HepG2 (cell line): ENCODE measurements at regions not wholly inside any gene's neighbourhood (a gene's known extent, or its start where the extent isn't known, plus 50 kb on each side); places are given as distances from the start of the nearest gene placed in this dataset.

Experiments used
- ATAC-seq: fragments of 200-7000 bp; cut with Tn5 transposase; 3 replicates; pipeline ENCODE4 v1.9.1; 2020; ENCODE audit warnings: mild to moderate bottlenecking, moderate library complexity
- BruUV-seq: library from RNA; stranded (reverse); fragments of 400-500 nt; replicated peaks from 2 replicates; lab custom pipeline; 2021; lab: Mats Ljungman, UMichigan
- CTCF ChIA-PET: fragments of 300-600 bp; formaldehyde crosslinking; extraction: SDS; loops from one replicate; lab custom pipeline; 2021; ENCODE audit warnings: low total read pairs, inconsistent platforms, low intra/inter-chr PET ratio; lab: Yijun Ruan, JAX
- POLR2A ChIA-PET: fragments of 350-600 bp; sonication (Branson Sonifier 250); formaldehyde crosslinking; loops from one replicate; lab custom pipeline; 2020; ENCODE audit warnings: antibody characterized with exemption, inconsistent platforms; lab: Yijun Ruan, JAX
- DNase-seq: peaks from one replicate; pipeline ENCODE4 v3.0.0-alpha.2; 2015; ENCODE audit warnings: low spot score
- FAIRE-seq: peaks from 3 replicates; lab custom pipeline; 2011; peaks lifted over from hg19 to GRCh38; lab: Jason Lieb, UNC
- H2AFZ ChIP-seq: one replicate; pipeline ENCODE4 v1.6.1; 2011; ENCODE audit warnings: low read length, inconsistent platforms
- H3K27ac ChIP-seq: fragments of 300-600 bp; 3 replicates; pipeline ENCODE4 v1.8.0; 2011; ENCODE audit warnings: mixed run types, mild to moderate bottlenecking, mixed read lengths, low read length, inconsistent platforms; ENCODE audit not compliant: insufficient read depth; ENCODE audit errors: extremely low read length
- H3K27me3 ChIP-seq, 2 experiments: fragments of 200-600 bp in 1 of 2; 2 replicates in 1 of 2; 3 replicates in 1 of 2; pipeline versions ENCODE4 v1.6.0 to v1.8.0; 2011; ENCODE audit warnings: low read length in 2 of 2, mild to moderate bottlenecking in 2 of 2, moderate library complexity in 2 of 2, inconsistent platforms in 1 of 2; ENCODE audit not compliant: insufficient read depth in 2 of 2, control insufficient read depth in 1 of 2
- H3K36me3 ChIP-seq, 2 experiments: fragments of 200-600 bp in 1 of 2; replicated peaks in 1 of 2; 2 replicates in 1 of 2; 3 replicates in 1 of 2; pipeline versions ENCODE4 v1.5.1 to v1.8.0; 2011; ENCODE audit warnings: low read length in 2 of 2, inconsistent platforms in 1 of 2; ENCODE audit not compliant: insufficient read depth in 2 of 2, control insufficient read depth in 1 of 2
- H3K4me1 ChIP-seq: 2 replicates; pipeline ENCODE4 v1.5.1; 2012; ENCODE audit warnings: low read length, inconsistent platforms; ENCODE audit not compliant: insufficient read depth
- H3K4me2 ChIP-seq: 2 replicates; pipeline ENCODE4 v1.6.0; 2011; ENCODE audit warnings: low read depth, low read length, inconsistent platforms
- H3K4me3 ChIP-seq, 3 experiments: fragments of 200-600 bp in 1 of 3; sonication (generic), shearing (Covaris generic) in 1 of 3; replicated peaks in 1 of 3; 2 replicates each; pipeline ENCODE4 v1.5.1; 2011 to 2016; ENCODE audit warnings: low read length in 3 of 3, inconsistent platforms in 2 of 3, low read depth in 2 of 3, mild to moderate bottlenecking in 2 of 3, control low read depth in 1 of 3, mixed read lengths in 1 of 3; ENCODE audit not compliant: insufficient read depth in 1 of 3
- H3K79me2 ChIP-seq: one replicate; pipeline ENCODE4 v1.6.1; 2011; ENCODE audit warnings: low read length, inconsistent platforms; ENCODE audit not compliant: insufficient read depth
- H3K9ac ChIP-seq: 2 replicates; pipeline ENCODE4 v1.6.0; 2011; ENCODE audit warnings: mild to moderate bottlenecking, low read depth, low read length, inconsistent platforms; ENCODE audit not compliant: insufficient read depth
- H3K9me3 ChIP-seq: 2 replicates; pipeline ENCODE4 v1.5.1; 2012; ENCODE audit warnings: mild to moderate bottlenecking, low read length
- H4K20me1 ChIP-seq: 2 replicates; pipeline ENCODE4 v1.6.0; 2011; ENCODE audit warnings: inconsistent platforms, mild to moderate bottlenecking, low read length, moderate library complexity; ENCODE audit not compliant: insufficient read depth
- CHD4 ChIP-seq: fragments of 200-600 bp; sonication (generic); IDR thresholded peaks from 2 replicates; pipeline ENCODE4 v1.7.0; 2017; ENCODE audit warnings: mild to moderate bottlenecking, low read length, borderline replicate concordance
- DR1 ChIP-seq: sonication (generic); formaldehyde crosslinking; IDR thresholded peaks from 2 replicates; pipeline ENCODE4 v1.8.0; 2021; ENCODE audit warnings: mild to moderate bottlenecking, missing genetic modification reagents, inconsistent platforms
- ERF ChIP-seq: IDR thresholded peaks from 2 replicates; pipeline ENCODE4 v1.6.1; 2018; ENCODE audit warnings: missing biosample characterization, missing genetic modification reagents
- HES4 ChIP-seq: sonication (generic); formaldehyde crosslinking; IDR thresholded peaks from 2 replicates; pipeline ENCODE4 v1.9.0; 2021; ENCODE audit warnings: mild to moderate bottlenecking, missing genetic modification reagents, borderline replicate concordance
- KAT7 ChIP-seq: IDR thresholded peaks from 2 replicates; pipeline ENCODE4 v1.6.1; 2018; ENCODE audit warnings: borderline replicate concordance, missing compliant biosample characterization
- RFX5 ChIP-seq: IDR thresholded peaks from 2 replicates; pipeline ENCODE4 v1.6.1; 2011; ENCODE audit warnings: low read depth, low read length, improper control_type of control experiment
- STAT5B ChIP-seq: sonication (generic); formaldehyde crosslinking; IDR thresholded peaks from 2 replicates; pipeline ENCODE4 v1.4.0; 2020; ENCODE audit warnings: missing genetic modification reagents
- ZGPAT ChIP-seq: IDR thresholded peaks from 2 replicates; pipeline ENCODE4 v1.6.1; 2016; ENCODE audit warnings: mild to moderate bottlenecking
- ZNF3 ChIP-seq: IDR thresholded peaks from 2 replicates; pipeline ENCODE4 v1.7.0; 2017; ENCODE audit warnings: inconsistent platforms
- ZNF562 ChIP-seq: sonication (generic); formaldehyde crosslinking; IDR thresholded peaks from 2 replicates; pipeline ENCODE4 v1.8.0; 2022; ENCODE audit warnings: missing genetic modification reagents, borderline replicate concordance
- ZNF776 ChIP-seq: sonication (generic); formaldehyde crosslinking; IDR thresholded peaks from 2 replicates; pipeline ENCODE4 v1.4.0; 2020; ENCODE audit warnings: mild to moderate bottlenecking, missing genetic modification reagents
- ZSCAN12 ChIP-seq: sonication (generic); formaldehyde crosslinking; IDR thresholded peaks from 2 replicates; pipeline ENCODE4 v1.9.0; 2021; ENCODE audit warnings: mild to moderate bottlenecking, missing genetic modification reagents
- WGBS: methylation state at CpG from one replicate; pipeline ENCODE4 v1.1.6; 2017; ENCODE audit warnings: low lambda C conversion rate; 5-methylcytosine and 5-hydroxymethylcytosine counted together
- in situ Hi-C: cut with HindIII; loops from 2 replicates; pipeline ENCODE4 v1.10.0; 2017; ENCODE audit warnings: low pct_unique_long_range_greater_than_20kb; ENCODE audit not compliant: extremely low pct_ligation_motif_present
- intact Hi-C: fragments of 100-400 bp; cut with micrococcal nuclease; formaldehyde crosslinking; loops from one replicate; pipeline ENCODE4 v1.10.0; 2022; ENCODE audit not compliant: unreplicated experiment

GRCh38 chr12:93962336-93962735, 186.0 kb upstream of the PLXNC1 start:
- in situ Hi-C loops (no loop called here), intact Hi-C loops (no loop called here)
- H3K79me2 ChIP-seq: no peaks in the 10 kb centered on the region
- H3K4me3 ChIP-seq: no peak overlapping the region
- no peaks in the 10 kb centered on the region for H4K20me1 ChIP-seq
- H2AFZ ChIP-seq: no peak overlapping the region
- no peaks in the 10 kb centered on the region for H3K27me3 ChIP-seq
- H3K36me3 ChIP-seq: no peaks in the 10 kb centered on the region
- H3K27ac ChIP-seq: no peak overlapping the region
- POLR2A ChIA-PET: no interaction called here
- CTCF ChIA-PET: no interaction called here
- no peak for ATAC-seq
- BruUV-seq: no TSS peak
- TF ChIP-seq STAT5B (no peak), CHD4 (no peak), ZGPAT (no peak), ZSCAN12 (CRISPR knock-in tag) (no peak), ZNF562 (CRISPR knock-in tag) (no peak), KAT7 (CRISPR knock-in tag) (no peak)
- TF ChIP-seq, all 625 proteins: peak for 0
- no peak for FAIRE-seq
- Histone ChIP-seq H3K4me1 (no peaks in the 10 kb centered on the region), H3K4me2 (no peak overlapping the region), H3K9me3 (no peaks in the 10 kb centered on the region), H3K9ac (no peak overlapping the region)
- DNase-seq: no peak
- WGBS: 34% methylated on average over 2 of the region's 2 CpGs

GRCh38 chr12:93964936-93965335, 183.4 kb upstream of the PLXNC1 start:
- Histone ChIP-seq H3K27me3 (peaks cover 0 to 5% of the 10 kb centered on the region in 2 experiments; a peak in 1 of 5 replicates), H3K4me2 (no peak overlapping the region), H3K36me3 (no peaks in the 10 kb centered on the region), H3K27ac (no peak overlapping the region), H2AFZ (no peak overlapping the region), H3K79me2 (no peaks in the 10 kb centered on the region), H3K9ac (no peak overlapping the region), H3K4me3 (no peak overlapping the region), H3K9me3 (no peaks in the 10 kb centered on the region), H3K4me1 (no peaks in the 10 kb centered on the region), H4K20me1 (no peaks in the 10 kb centered on the region)
- no peak for ATAC-seq
- intact Hi-C loops (no loop called here), in situ Hi-C loops (no loop called here)
- ChIA-PET POLR2A (no interaction called here), CTCF (no interaction called here)
- TF ChIP-seq ZNF3 (CRISPR knock-in tag): no peak
- no peak for TF ChIP-seq HES4 (CRISPR knock-in tag)
- no peak for TF ChIP-seq DR1 (CRISPR knock-in tag)
- no peak for TF ChIP-seq ERF (CRISPR knock-in tag)
- no peak for TF ChIP-seq ZNF776 (CRISPR knock-in tag)
- no peak for TF ChIP-seq RFX5
- no peak for DNase-seq
- FAIRE-seq: no peak
- no TSS peak for BruUV-seq
- WGBS: 39% methylated on average over 4 of the region's 4 CpGs
